Activated naive CD4-positive, alpha-beta T cell treated with anti-CD3 and anti-CD28 coated beads, Interleukin-2, amount 50 U/mL, for 16 hours (primary cell): ENCODE measurements at regions not wholly inside any gene's neighbourhood (a gene's known extent, or its start where the extent isn't known, plus 50 kb on each side); places are given as distances from the start of the nearest gene placed in this dataset.

Source experiments
- DNase-seq: peaks from one replicate; pipeline ENCODE4 v3.0.0-alpha.2; 2020

- DNase-seq: no peak
Observed at GRCh38 chr1:10914056-10914455, 98.4 kb upstream of the TARDBP start.

GRCh38 chr1:10915594-10915993 is 96.9 kb upstream of the TARDBP start:
- DNase-seq: no peak

DNA sequence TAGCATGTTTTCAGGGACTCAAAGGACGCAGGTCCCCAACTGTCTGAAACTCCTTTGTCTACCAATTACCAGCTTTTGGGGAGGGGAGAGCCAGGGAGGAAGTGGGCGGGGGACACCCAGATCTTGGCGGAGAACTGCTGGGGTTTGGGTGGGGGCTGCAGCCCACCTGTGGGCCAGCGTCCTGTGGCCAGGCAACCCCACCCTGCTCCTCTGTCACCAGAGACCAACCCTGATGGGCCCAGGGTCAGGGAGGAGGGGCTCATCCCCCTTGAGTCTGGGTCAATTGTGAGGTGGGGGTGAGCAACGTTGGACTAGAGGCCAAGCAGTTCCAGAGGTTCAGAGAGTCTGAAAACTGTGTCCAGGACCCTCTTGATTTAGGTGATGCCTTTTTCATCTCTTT is 96.1 kb upstream of the TARDBP start:
- no peak for DNase-seq

GRCh38 chr1:10916991-10917390 is 95.5 kb upstream of the TARDBP start:
- no peak for DNase-seq

GRCh38 chr1:10917513-10918454 is 94.7 kb upstream of the TARDBP start:
- DNase-seq: no peak

GRCh38 chr1:10918531-10918930 is 93.9 kb upstream of the TARDBP start:
- DNase-seq: no peak

- DNase-seq: no peak
Observed at GRCh38 chr1:10920063-10920626, 92.3 kb upstream of the TARDBP start.

- DNase-seq: peak; percentile 33
Observed at GRCh38 chr1:10922315-10923060, 90.0 kb upstream of the TARDBP start.

- DNase-seq: no peak
Observed at GRCh38 chr1:10924030-10924429, 88.4 kb upstream of the TARDBP start.

DNA sequence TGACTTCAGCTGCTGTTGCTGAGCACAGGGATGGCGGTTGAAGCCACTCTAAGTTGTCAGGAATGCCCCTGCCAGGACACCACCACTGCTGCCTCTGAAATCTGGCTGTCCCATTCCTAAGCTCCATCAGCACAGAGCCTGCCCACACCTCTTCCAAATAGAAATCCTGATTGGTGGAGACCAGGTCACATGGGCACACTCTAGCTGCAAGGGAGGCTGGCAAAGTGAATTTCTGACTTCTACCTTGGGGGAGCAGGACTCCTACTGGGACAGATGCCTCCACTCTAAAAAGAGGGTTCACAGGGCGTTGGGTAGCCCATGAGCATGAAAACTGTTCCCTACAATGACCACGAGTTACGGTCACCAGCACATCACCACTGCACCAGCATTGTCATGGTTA is 83.8 kb upstream of the TARDBP start:
- DNase-seq: no peak

DNA sequence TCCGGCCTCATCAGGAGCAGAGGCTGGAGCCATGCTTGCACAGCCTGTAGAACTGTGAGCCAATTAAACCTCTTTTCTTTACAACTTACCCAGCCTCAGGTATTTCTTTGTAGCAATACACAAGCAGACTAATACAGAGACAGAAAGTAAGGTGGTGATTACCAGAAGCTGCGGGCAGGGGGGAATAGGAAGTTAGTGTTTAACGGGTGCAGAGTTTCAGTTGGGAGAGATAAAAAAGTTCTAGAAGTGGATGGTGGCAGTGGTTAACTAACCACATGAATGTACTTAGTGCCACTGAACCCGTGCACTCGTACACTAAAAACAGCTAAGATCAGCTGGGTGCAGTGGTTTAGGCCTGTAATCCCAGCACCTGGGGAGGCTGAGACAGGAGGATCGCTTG is 80.4 kb upstream of the TARDBP start:
- peak; percentile 37 for DNase-seq

- no peak for DNase-seq
Observed at GRCh38 chr1:10934150-10934818, 78.2 kb upstream of the TARDBP start.

DNA sequence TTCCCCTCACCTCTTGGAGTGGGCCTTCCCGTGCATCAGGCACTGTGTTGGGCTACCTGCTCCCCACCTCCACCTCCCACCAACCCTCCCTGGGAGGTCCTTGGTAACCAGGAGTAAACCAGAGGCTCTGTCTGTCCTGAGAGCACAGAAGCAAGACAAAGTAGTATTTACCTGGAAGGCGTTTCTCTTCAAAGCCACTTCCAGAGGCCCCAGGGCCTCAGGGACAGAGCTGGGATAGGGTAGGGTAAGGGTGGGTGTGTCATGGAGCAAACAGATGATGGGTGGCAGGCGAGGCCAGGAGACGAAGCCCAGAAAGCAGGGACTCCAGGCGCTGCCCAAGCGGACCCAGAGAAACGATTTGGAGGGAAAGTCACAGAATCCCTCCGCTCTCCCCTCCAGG is 77.2 kb upstream of the TARDBP start:
- DNase-seq: no peak

GRCh38 chr1:10935724-10936123 is 76.7 kb upstream of the TARDBP start:
- DNase-seq: no peak

DNA sequence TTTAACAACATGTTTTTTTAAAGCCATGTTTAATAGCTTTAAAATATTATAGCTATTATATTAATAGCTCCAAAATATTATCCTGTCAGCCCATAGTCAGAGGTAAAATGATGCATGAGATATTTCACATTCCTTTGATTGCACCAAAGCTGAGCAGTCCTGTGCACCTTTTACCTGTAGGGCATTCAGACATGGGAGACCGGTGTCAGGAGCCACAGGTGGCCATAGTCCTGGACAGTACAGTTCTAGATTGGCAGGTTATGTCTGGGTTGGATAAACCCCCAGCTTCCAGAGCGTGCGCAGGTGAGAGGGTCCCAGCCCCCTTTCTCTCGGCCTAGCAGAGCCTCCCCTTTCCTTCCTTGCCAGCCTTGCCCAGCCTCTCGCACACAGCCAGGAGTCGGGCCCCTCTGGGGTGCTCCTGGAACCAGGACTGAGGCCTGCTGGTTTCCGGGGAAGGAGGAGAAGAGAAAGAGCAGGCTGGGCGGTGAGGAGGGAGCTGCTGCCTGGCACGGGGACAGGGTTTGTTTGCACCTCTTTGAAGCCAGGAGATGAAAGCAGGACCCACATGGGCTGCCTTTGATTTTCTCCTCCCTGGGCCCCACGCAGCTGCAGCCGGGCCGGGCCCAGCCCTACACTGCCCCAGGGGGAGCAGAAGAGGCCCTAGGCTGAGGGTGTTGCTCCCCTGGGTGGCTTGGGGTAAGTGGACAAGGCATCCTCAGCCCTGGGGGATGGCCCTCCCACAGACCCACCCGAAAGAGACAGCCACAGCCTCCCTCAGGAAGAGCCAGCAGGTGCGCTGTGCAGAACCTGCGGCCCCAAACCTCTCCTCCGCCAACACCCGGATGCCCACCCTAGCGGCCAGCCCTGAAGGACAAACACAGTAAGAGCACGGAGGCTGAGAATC is 75.2 kb upstream of the TARDBP start:
- DNase-seq: no peak

DNA sequence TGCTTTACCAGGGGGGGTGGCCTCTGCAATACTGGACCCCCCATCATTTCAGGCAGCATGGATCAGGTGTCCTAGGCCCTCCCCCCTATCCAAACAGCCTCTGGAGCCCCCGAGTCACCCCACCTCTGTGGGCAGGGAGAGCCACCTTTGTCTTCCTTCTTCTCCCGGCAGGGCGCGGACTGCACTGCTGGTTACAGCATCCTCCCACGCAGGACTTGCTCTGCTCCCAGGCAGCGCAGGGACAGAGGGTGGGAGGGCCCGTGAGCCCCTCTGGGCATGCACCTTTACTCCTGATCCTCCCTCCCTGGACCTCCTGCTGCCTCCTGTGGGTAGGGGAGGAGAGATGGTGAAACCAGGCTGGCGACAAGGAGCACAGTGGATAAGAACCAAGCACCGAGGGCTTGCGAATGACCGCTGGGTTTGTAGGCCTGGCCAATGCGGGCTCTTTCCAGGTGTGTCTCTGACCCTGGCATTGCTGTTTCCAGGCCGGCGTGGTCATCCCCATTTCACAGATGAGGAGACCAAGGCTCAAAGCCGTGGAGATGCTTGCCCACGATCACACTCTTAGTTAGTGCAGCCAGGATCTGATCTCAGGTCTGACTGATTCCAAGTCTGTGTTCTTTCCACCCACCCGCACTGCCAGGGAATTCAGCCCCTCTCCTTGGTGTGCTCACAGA is 73.6 kb upstream of the TARDBP start:
- no peak for DNase-seq

DNA sequence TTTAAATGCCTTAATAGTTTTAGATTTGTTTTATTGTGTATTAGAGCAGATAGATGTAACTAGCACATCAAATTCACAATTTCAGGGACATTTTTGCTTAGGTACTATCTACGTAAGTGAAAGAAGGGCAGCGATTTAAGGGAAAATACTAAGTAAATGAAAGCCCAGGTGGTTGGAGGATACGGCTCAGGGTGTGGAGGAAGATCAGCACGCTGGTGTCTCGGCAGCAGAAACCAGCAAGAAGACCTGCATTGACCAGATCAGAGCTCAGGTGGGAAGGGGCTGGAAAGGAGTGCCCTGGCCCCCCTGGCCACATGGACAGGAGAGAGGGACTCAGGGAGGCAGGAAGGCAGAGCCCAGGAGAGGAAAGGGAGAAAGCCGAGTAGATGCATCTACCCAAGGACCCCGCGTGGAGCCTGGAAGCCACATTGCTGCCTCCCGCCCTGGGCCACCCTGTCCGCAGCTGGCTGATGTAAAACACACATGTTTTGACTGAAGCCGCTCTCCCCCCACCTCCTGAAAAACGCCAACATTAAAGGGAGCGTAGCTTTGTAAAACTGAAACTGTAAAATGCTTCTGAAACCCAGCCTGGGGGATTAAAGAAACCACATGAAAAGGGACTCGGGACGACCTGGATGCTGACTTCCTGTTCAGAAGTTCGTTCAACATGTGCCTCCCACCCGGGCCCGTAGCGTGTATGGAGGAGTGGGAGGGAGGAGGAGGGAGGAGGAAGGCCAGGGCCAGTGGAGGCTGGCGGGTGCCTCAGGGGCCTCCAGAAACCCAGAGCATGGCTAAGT is 72.6 kb upstream of the TARDBP start:
- peak; percentile 62 for DNase-seq

DNA sequence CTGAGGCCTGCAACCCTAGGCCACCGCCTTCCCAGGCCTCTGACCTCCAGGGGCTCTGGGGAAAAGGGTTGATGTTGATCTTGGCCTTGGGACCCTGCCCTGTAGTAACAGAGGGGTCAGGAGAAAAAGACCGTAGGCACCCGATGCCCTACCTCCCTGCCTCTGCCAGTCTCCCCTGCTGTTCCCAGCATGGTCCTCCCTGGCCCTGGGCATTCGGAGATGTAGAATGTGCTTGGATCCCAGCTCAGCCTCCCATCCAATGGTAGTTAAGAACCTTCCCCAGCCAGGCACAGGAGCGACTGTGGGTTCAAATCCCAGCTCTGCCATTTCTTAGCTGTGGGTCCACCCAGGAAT is 72.0 kb upstream of the TARDBP start:
- DNase-seq: no peak

DNA sequence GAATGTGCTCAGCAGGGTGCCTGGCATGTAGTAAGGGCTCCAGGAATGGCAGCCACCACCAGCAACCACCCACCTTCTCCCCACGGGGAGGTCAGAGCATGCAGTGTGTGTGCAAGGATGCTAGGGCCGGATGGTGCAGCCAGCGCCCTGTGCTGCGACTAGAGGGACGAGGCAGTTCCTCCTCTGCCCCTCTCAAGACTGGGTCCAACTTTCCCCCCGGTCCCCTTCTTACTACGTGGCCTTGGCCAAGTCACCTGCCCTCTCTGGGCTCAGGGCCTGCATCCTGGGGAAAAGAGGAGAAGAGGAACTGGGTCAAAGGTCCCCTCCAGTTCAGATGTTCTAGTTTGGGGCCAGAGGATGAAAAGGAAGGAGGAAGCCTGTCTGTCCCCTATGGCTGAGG is 71.6 kb upstream of the TARDBP start:
- no peak for DNase-seq

DNA sequence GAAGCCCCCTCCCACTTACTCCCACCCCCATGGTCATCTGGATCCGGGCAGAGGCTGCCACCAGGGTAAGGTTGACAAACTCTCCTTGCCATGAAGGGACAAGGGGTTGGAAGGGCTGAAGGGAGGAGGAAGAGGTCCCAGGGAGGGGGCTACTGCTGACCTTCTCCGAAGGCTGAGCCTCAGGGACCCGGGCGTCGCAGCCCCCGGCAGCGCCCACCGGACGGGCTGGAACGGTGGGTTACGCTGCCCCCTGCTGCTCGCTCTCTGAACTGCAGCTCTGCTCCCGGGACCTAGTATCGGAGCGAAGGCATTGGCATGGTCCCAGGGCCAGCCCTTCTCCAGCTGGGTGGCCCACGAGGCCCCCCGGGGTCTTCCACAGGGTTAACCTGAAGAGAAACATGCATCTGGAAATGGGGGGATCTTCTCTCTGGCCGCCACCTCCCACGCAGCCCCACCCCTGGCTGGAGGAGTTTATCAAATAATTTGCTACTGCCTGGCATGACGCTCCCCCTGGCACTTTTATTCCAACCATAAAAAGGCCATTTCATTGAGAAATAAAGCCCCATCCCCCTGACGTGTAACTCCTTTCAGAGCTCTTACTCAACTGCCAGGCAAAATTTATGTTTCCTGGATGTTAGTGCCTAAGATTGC is 70.4 kb upstream of the TARDBP start:
- peak; percentile 67 for DNase-seq
